OCI-LY7 (cell line): ENCODE measurements at regions not wholly inside any gene's neighbourhood (a gene's known extent, or its start where the extent isn't known, plus 50 kb on each side); places are given as distances from the start of the nearest gene placed in this dataset.

Experiments
- BruUV-seq: library from RNA; stranded (reverse); fragments of 400-500 nt; replicated peaks from 2 replicates; lab custom pipeline; 2021; lab: Mats Ljungman, UMichigan
- CTCF ChIA-PET: fragments of 300-600 bp; sonication (Branson Sonifier 250); formaldehyde crosslinking; loops from one replicate; lab custom pipeline; 2022; ENCODE audit warnings: antibody characterized with exemption; ENCODE audit not compliant: unreplicated experiment; lab: Charles Lee
- POLR2A ChIA-PET: fragments of 300-600 bp; sonication (Branson Sonifier 250); formaldehyde crosslinking; loops from one replicate; lab custom pipeline; 2022; ENCODE audit warnings: antibody characterized with exemption; lab: Charles Lee
- DNase-seq: peaks from one replicate; pipeline ENCODE4 v3.0.0-alpha.2; 2015; ENCODE audit warnings: low spot score
- H2AFZ ChIP-seq: fragments of 200-600 bp; sonication (generic), shearing (Covaris generic); 2 replicates; pipeline ENCODE4 v1.6.1; 2014; ENCODE audit warnings: mild to moderate bottlenecking, antibody characterized with exemption, low read length, moderate library complexity
- H3K27ac ChIP-seq: fragments of 200-600 bp; sonication (generic); 2 replicates; pipeline ENCODE4 v1.5.1; 2014; ENCODE audit warnings: mixed run types, low read depth, mild to moderate bottlenecking, moderate library complexity, low read length, inconsistent platforms; ENCODE audit not compliant: poor library complexity, severe bottlenecking
- H3K36me3 ChIP-seq: fragments of 200-600 bp; sonication (generic); 2 replicates; pipeline ENCODE4 v1.6.1; 2014; ENCODE audit warnings: mild to moderate bottlenecking, antibody characterized with exemption, low read length, moderate library complexity, mixed read lengths; ENCODE audit not compliant: insufficient read depth
- H3K4me1 ChIP-seq: fragments of 200-600 bp; sonication (generic); 2 replicates; pipeline ENCODE4 v1.5.1; 2014; ENCODE audit warnings: mild to moderate bottlenecking, low read length; ENCODE audit not compliant: insufficient read depth, poor library complexity, severe bottlenecking
- H3K4me2 ChIP-seq: fragments of 200-600 bp; sonication (generic); 2 replicates; pipeline ENCODE4 v1.6.1; 2014; ENCODE audit warnings: mild to moderate bottlenecking, low read length
- H3K4me3 ChIP-seq: fragments of 200-600 bp; sonication (generic); 2 replicates; pipeline ENCODE4 v1.5.1; 2014; ENCODE audit warnings: mild to moderate bottlenecking, low read depth, low read length; ENCODE audit not compliant: poor library complexity, severe bottlenecking
- H3K79me2 ChIP-seq: fragments of 200-600 bp; sonication (generic); 2 replicates; pipeline ENCODE4 v1.6.1; 2016; ENCODE audit warnings: low read depth, mild to moderate bottlenecking, low read length, moderate library complexity, mixed read lengths; ENCODE audit not compliant: insufficient read depth
- H3K9me2 ChIP-seq: fragments of 200-600 bp; sonication (generic); 2 replicates; pipeline ENCODE4 v1.6.1; 2016; ENCODE audit warnings: mild to moderate bottlenecking, low read length, mixed read lengths; ENCODE audit not compliant: insufficient read depth
- H3K9me3 ChIP-seq: fragments of 200-600 bp; sonication (generic); 2 replicates; pipeline ENCODE4 v1.6.1; 2014; ENCODE audit warnings: mild to moderate bottlenecking, mixed run types, low read length, mixed read lengths
- H4K20me1 ChIP-seq: fragments of 200-600 bp; sonication (generic); 2 replicates; pipeline ENCODE4 v1.6.1; 2014; ENCODE audit warnings: mild to moderate bottlenecking, antibody characterized with exemption, low read length, moderate library complexity, mixed read lengths; ENCODE audit not compliant: insufficient read depth
- CTCF ChIP-seq: fragments of 200-600 bp; sonication (generic); conservative IDR thresholded peaks from 2 replicates; pipeline ENCODE4 v1.5.1; 2014; ENCODE audit warnings: mild to moderate bottlenecking, antibody characterized with exemption, low read length, moderate library complexity, mixed read lengths
- EZH2phosphoT487 ChIP-seq: fragments of 200-600 bp; sonication (generic); IDR thresholded peaks from 2 replicates; pipeline ENCODE4 v1.6.1; 2018; ENCODE audit warnings: low read depth, borderline replicate concordance, mild to moderate bottlenecking, mixed run types, antibody characterized with exemption, low read length, moderate library complexity, mixed read lengths
- intact Hi-C: fragments of 100-400 bp; cut with micrococcal nuclease; formaldehyde crosslinking; loops from one replicate; pipeline ENCODE4 v1.10.0; 2022; ENCODE audit not compliant: unreplicated experiment

- no peak overlapping the region for H3K4me3 ChIP-seq
- BruUV-seq: no TSS peak
- no peaks in the 10 kb centered on the region for H3K9me2 ChIP-seq
- H3K4me1 ChIP-seq: no peaks in the 10 kb centered on the region
- H3K4me2 ChIP-seq: no peak overlapping the region
- TF ChIP-seq EZH2phosphoT487 (no peak), CTCF (no peak)
- H3K79me2 ChIP-seq: no peaks in the 10 kb centered on the region
- ChIA-PET POLR2A (interaction anchor here (0.6 to 1.1 kb wide), 3 partner anchors 17 to 195 kb away, joined by 3 read pairs; no protein-coding TSS in a partner anchor), CTCF (no interaction called here)
- no peaks in the 10 kb centered on the region for H3K36me3 ChIP-seq
- no peak overlapping the region for H2AFZ ChIP-seq
- intact Hi-C loops: no loop called here
- H3K27ac ChIP-seq: no peak overlapping the region
- no peaks in the 10 kb centered on the region for H4K20me1 ChIP-seq
- DNase-seq: no peak
- H3K9me3 ChIP-seq: no peaks in the 10 kb centered on the region
Observed at GRCh38 chr2:144102386-144102785, 417.5 kb downstream of the ZEB2 start.

- TF ChIP-seq CTCF: no peak
- TF ChIP-seq EZH2phosphoT487: no peak
- no peak for DNase-seq
- no peak overlapping the region for H3K4me2 ChIP-seq
- no peaks in the 10 kb centered on the region for H3K36me3 ChIP-seq
- H3K4me1 ChIP-seq: no peaks in the 10 kb centered on the region
- intact Hi-C loops: no loop called here
- POLR2A ChIA-PET: interaction anchor here (1.0 kb wide), 1 partner anchor 151 kb away, joined by 3 read pairs; no protein-coding TSS in a partner anchor
- CTCF ChIA-PET: no interaction called here
- H3K9me2 ChIP-seq: no peaks in the 10 kb centered on the region
- H3K4me3 ChIP-seq: no peak overlapping the region
- no peaks in the 10 kb centered on the region for H3K79me2 ChIP-seq
- no peaks in the 10 kb centered on the region for H3K9me3 ChIP-seq
- H4K20me1 ChIP-seq: no peaks in the 10 kb centered on the region
- H3K27ac ChIP-seq: no peak overlapping the region
- H2AFZ ChIP-seq: no peak overlapping the region
- BruUV-seq: no TSS peak
Observed at GRCh38 chr2:144099780-144100377, 420.0 kb downstream of the ZEB2 start.

DNA sequence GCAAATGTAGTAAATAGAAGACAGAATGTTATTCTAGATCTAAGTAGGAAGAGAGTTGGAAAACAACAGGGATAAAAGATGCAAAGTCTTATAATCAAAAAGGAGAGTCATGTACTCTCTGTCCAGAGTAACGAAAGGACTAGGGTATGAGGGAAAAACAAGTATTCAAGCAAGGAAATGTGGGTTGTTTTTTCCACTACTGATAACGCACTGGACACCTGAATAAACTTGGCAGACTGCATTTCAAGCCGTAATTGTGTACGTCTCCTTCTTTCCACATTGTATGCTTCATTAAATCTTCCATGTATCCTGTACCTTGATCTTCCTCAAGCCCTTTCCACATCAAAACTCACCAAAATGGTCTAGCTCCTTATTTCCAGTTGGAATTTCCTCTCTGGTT is 420.6 kb downstream of the ZEB2 start:
- no peaks in the 10 kb centered on the region for H3K9me3 ChIP-seq
- no peaks in the 10 kb centered on the region for H3K79me2 ChIP-seq
- H3K27ac ChIP-seq: no peak overlapping the region
- intact Hi-C loops: no loop called here
- no TSS peak for BruUV-seq
- no peak overlapping the region for H2AFZ ChIP-seq
- no peak overlapping the region for H3K4me3 ChIP-seq
- no peaks in the 10 kb centered on the region for H3K36me3 ChIP-seq
- H3K4me1 ChIP-seq: no peaks in the 10 kb centered on the region
- no peaks in the 10 kb centered on the region for H3K9me2 ChIP-seq
- DNase-seq: no peak
- POLR2A ChIA-PET: interaction anchor here (0.7 to 1.0 kb wide), 2 partner anchors 97 to 151 kb away, joined by 3 read pairs; no protein-coding TSS in a partner anchor
- no peak overlapping the region for H3K4me2 ChIP-seq
- no peaks in the 10 kb centered on the region for H4K20me1 ChIP-seq
- TF ChIP-seq EZH2phosphoT487: no peak
- no peak for TF ChIP-seq CTCF
- CTCF ChIA-PET: no interaction called here
